Testis (tissue), 2 donors: ENCODE measurements at regions not wholly inside any gene's neighbourhood (a gene's known extent, or its start where the extent isn't known, plus 50 kb on each side); places are given as distances from the start of the nearest gene placed in this dataset.

Experiments
- POLR2A ChIP-seq: fragments of 450-650 bp; IDR thresholded peaks from one replicate; pipeline ENCODE4 v1.6.1; 2017; ENCODE audit warnings: antibody characterized with exemption, mild to moderate bottlenecking, moderate library complexity
- TF ChIP-seq, protein P1 (sequence below), 3 experiments: fragments of 450-650 bp in 2 of 3; fragments of 200-600 bp in 1 of 3; sonication (generic) in 1 of 3; IDR thresholded peaks; one replicate each; pipeline ENCODE4 v1.5.1; 2016 to 2019; ENCODE audit warnings: antibody characterized with exemption in 3 of 3, mild to moderate bottlenecking in 2 of 3, moderate library complexity in 1 of 3

DNA sequence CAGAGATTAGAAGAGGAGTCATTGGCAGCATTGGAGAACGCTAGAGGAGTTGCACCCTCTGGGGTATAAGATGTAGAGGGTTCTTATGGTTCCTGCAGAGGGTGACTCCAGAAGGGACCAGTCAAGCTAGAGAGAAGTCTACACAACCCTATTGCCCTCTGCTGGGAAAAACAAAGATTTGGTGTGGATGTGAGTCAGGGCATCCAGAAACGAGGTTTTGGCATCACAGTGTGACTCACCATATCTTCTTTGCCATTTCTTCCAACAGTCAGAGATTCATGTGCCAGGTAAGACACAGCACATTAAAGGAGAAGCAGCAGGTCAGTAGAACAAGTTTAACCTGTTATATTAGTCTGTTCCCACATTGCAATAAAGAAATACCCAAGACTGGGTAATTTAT is 598.8 kb downstream of the MAFB start:
- TF ChIP-seq, protein P1, sequence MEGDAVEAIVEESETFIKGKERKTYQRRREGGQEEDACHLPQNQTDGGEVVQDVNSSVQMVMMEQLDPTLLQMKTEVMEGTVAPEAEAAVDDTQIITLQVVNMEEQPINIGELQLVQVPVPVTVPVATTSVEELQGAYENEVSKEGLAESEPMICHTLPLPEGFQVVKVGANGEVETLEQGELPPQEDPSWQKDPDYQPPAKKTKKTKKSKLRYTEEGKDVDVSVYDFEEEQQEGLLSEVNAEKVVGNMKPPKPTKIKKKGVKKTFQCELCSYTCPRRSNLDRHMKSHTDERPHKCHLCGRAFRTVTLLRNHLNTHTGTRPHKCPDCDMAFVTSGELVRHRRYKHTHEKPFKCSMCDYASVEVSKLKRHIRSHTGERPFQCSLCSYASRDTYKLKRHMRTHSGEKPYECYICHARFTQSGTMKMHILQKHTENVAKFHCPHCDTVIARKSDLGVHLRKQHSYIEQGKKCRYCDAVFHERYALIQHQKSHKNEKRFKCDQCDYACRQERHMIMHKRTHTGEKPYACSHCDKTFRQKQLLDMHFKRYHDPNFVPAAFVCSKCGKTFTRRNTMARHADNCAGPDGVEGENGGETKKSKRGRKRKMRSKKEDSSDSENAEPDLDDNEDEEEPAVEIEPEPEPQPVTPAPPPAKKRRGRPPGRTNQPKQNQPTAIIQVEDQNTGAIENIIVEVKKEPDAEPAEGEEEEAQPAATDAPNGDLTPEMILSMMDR (IDR thresholded peaks at IDR 0.05): no peak
- no peak for TF ChIP-seq POLR2A
